AG04450 (cell line): ENCODE measurements at regions not wholly inside any gene's neighbourhood (a gene's known extent, or its start where the extent isn't known, plus 50 kb on each side); places are given as distances from the start of the nearest gene placed in this dataset.

Experiments used
- CTCF ChIA-PET: fragments of 300-600, 350-600 bp; formaldehyde crosslinking; extraction: SDS; loops from one replicate; lab custom pipeline; 2022; ENCODE audit warnings: antibody characterized with exemption, inconsistent platforms; lab: Charles Lee
- POLR2A ChIA-PET: fragments of 350-600 bp; formaldehyde crosslinking; extraction: SDS; loops from one replicate; lab custom pipeline; 2021; ENCODE audit warnings: antibody characterized with exemption, inconsistent platforms; lab: Yijun Ruan, JAX
- DNase-seq: peaks from one replicate; pipeline ENCODE4 v3.0.0-alpha.2; 2011; ENCODE audit warnings: low read depth, low spot score
- H3K27ac ChIP-seq: one replicate; pipeline ENCODE4 v1.5.1; 2012; ENCODE audit warnings: low read depth, low read length, control low read depth
- H3K27me3 ChIP-seq: one replicate; pipeline ENCODE4 v1.6.0; 2012; ENCODE audit warnings: low read length; ENCODE audit not compliant: control insufficient read depth, insufficient read depth
- H3K4me3 ChIP-seq: 2 replicates; pipeline ENCODE4 v1.5.1; 2011; ENCODE audit warnings: mild to moderate bottlenecking, low read depth, low read length, control low read depth
- H3K9me3 ChIP-seq: 2 replicates; pipeline ENCODE4 v1.5.1; 2012; ENCODE audit warnings: low read length; ENCODE audit not compliant: control insufficient read depth, insufficient read depth
- TF ChIP-seq, protein P1 (sequence below): IDR thresholded peaks from 2 replicates; pipeline ENCODE4 v1.5.1; 2011; ENCODE audit warnings: low read depth, low read length, control low read depth, inconsistent platforms

DNA sequence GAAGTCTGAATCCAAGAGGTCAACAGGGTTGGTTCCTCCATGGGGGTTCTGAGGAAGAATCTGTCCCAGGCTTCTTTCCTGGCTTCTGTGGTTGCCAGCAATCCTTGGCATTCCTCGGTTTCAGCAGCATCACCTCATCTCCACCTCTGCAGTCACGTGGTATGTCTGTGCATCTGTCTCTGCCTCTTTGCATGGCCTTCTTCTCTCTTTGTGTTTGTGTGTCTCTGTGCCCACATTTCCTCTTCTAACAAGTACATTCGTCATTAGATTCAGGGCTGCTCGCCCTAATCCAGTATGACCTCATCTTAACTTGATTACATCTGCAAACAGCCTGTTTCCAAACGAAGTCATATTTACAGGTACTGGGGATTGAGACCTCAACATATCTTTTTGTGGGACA lies 114.0 kb downstream of the BCOR start:
- H3K27me3 ChIP-seq, result no peaks in the 10 kb centered on the region
- no peak overlapping the region for H3K4me3 ChIP-seq
- DNase-seq, result no peak
- TF ChIP-seq, protein P1, sequence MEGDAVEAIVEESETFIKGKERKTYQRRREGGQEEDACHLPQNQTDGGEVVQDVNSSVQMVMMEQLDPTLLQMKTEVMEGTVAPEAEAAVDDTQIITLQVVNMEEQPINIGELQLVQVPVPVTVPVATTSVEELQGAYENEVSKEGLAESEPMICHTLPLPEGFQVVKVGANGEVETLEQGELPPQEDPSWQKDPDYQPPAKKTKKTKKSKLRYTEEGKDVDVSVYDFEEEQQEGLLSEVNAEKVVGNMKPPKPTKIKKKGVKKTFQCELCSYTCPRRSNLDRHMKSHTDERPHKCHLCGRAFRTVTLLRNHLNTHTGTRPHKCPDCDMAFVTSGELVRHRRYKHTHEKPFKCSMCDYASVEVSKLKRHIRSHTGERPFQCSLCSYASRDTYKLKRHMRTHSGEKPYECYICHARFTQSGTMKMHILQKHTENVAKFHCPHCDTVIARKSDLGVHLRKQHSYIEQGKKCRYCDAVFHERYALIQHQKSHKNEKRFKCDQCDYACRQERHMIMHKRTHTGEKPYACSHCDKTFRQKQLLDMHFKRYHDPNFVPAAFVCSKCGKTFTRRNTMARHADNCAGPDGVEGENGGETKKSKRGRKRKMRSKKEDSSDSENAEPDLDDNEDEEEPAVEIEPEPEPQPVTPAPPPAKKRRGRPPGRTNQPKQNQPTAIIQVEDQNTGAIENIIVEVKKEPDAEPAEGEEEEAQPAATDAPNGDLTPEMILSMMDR, result no peak
- H3K9me3 ChIP-seq, result no peaks in the 10 kb centered on the region
- ChIA-PET POLR2A (no interaction called here), CTCF (no interaction called here)
- no peak overlapping the region for H3K27ac ChIP-seq

DNA sequence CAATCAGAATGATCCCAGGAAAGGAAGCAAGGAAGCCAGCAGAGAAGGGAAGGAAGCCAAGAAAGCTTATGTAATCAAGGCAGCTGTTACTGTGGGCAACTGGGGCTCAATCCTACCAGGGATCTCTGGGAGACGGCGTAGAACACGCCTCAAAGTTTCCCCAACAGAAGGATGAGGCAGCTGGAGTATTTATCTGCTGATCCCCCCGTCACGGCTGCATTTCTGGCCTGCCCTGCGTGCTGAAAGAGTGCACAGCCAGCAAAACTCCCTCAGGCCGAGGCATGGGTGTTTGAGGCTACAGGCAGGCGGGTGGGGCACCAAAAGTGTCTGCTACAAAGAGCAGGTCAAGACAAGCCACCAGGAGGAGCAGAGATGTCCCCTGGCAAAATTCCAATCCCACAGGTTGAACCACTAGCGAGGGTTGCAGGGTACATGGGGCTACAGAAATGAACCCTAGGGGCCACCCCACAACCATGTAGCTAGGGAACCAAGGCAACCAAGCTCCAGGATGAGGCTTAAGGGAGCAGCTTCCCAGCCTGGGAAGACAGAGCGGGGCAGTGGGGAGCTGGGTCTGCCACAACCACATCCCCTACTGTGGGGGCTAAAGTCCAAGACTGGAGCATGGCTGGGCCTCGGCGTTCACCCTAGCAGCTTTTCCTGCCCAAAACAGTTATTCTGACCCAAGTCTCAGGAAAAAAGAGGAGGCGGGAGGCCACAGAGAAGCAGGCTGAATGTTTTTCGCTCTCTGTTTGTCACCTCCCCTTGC lies 113.4 kb downstream of the BCOR start:
- CTCF ChIA-PET, result no interaction called here
- POLR2A ChIA-PET, result no interaction called here

DNA sequence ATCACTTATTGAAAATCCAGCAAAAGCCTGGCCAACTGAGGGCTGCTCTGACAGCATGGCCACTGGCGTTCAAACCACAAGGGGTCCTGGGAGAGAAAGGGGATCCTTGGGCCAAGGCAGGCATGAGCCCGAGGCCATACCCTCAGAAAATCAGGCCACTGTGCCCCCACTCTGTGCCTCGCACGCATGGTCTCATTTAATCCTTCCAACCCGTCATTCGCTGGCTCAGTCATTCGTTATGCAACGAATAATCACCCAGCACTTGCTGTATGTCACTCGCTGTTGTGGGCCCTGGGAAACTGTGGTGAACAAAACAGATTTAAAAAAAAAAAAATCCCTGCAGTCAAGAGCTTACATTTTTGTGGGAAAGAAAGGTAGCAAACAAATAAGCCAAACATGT lies 112.7 kb downstream of the BCOR start:
- TF ChIP-seq, protein P1, result no peak
- ChIA-PET CTCF (no interaction called here), POLR2A (no interaction called here)
- Histone ChIP-seq H3K4me3 (no peak overlapping the region), H3K27ac (no peak overlapping the region), H3K9me3 (no peaks in the 10 kb centered on the region), H3K27me3 (no peaks in the 10 kb centered on the region)
- no peak for DNase-seq

More for the DNA sequence above, 113.4 kb downstream of the BCOR start:
- no peak overlapping the region for H3K27ac ChIP-seq
- TF ChIP-seq, protein P1, result no peak
- peak; percentile 15 for DNase-seq
- H3K9me3 ChIP-seq, result no peaks in the 10 kb centered on the region
- no peak overlapping the region for H3K4me3 ChIP-seq
- H3K27me3 ChIP-seq, result no peaks in the 10 kb centered on the region

DNA sequence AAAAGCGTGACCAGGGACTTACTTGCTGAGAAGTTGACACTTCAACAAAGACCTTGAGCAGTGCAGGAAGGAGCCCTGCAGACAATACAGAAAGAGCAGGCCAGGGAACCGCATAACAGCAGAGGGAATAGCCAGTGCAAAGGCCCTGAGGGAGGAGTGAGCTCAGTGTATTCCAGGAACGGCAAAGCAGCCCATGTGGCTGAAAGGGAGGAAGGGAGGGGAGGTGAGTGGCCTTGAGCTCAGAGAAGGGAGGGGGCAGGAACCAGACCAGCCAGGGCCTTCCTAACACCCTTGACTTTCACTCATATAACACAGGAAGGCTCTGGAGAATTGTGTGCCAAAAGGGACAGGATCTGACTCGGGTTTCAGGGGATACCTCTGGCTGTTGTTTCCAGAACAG lies 112.2 kb downstream of the BCOR start:
- DNase-seq, result no peak
- Histone ChIP-seq H3K9me3 (no peaks in the 10 kb centered on the region), H3K27ac (no peak overlapping the region), H3K4me3 (no peak overlapping the region), H3K27me3 (no peaks in the 10 kb centered on the region)
- TF ChIP-seq, protein P1, result no peak
- ChIA-PET CTCF (no interaction called here), POLR2A (no interaction called here)

DNA sequence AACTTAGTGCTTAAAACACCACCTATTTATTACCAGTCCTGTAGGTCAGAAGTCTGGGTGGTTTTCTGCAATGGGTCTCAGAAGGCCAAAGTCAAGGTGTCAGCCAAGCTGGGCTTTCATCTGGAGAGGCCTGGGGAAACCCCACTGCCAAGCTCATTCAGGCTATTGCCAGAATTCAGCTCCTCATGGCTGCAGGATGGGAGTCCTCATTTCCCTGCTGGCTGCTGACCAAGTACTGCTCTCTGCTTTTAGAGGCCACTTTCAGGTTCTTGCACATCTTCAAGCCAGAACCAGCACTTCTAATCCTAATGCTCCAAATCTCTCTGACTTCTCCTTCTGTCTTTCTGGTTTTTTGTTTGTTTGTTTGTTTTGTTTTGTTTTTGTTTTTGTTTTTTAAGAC lies 109.3 kb downstream of the BCOR start:
- ChIA-PET CTCF (no interaction called here), POLR2A (no interaction called here)
- Histone ChIP-seq H3K27me3 (no peaks in the 10 kb centered on the region), H3K9me3 (no peaks in the 10 kb centered on the region), H3K27ac (no peak overlapping the region), H3K4me3 (no peak overlapping the region)
- TF ChIP-seq, protein P1, result no peak
- DNase-seq, result no peak
